ENCODE measurements at regions not wholly inside any gene's neighbourhood (a gene's known extent, or its start where the extent isn't known, plus 50 kb on each side); places are given as distances from the start of the nearest gene placed in this dataset.

GRCh38 chr1:185581020-185581419 lies 153.2 kb upstream of the HMCN1 start:
- no peak for TF ChIP-seq EZH2 (IDR thresholded peaks at IDR 0.05; ENCODE audit: borderline replicate concordance, low read depth, low read length, severe bottlenecking)
- no peak for TF ChIP-seq CTCF (IDR thresholded peaks at IDR 0.05; ENCODE audit: borderline replicate concordance, extremely low read depth, low read length, poor library complexity, severe bottlenecking)
